Astrocyte (in vitro differentiated cells and primary cell): ENCODE measurements at regions not wholly inside any gene's neighbourhood (a gene's known extent, or its start where the extent isn't known, plus 50 kb on each side); places are given as distances from the start of the nearest gene placed in this dataset.
A peak's percentile ranks its signal among the peaks of the same experiment; 100 is the strongest.

Source experiments
- DNase-seq: peaks from one replicate; pipeline ENCODE4 v3.0.0-alpha.2; 2010; ENCODE audit warnings: low read depth
- FAIRE-seq: peaks from 2 replicates; lab custom pipeline; 2011; peaks lifted over from hg19 to GRCh38; lab: Jason Lieb, UNC
- H2AFZ ChIP-seq: 2 replicates; pipeline ENCODE4 v1.6.0; 2012; ENCODE audit warnings: low read depth, low read length, inconsistent platforms
- H3K27ac ChIP-seq: 2 replicates; pipeline ENCODE4 v1.5.1; 2011; ENCODE audit warnings: low read depth, low read length, inconsistent platforms
- H3K27me3 ChIP-seq: 2 replicates; pipeline ENCODE4 v1.6.0; 2011; ENCODE audit warnings: low read length, inconsistent platforms; ENCODE audit not compliant: insufficient read depth
- H3K36me3 ChIP-seq: 2 replicates; pipeline ENCODE4 v1.5.1; 2011; ENCODE audit warnings: low read length, inconsistent platforms; ENCODE audit not compliant: insufficient read depth
- H3K4me1 ChIP-seq: 2 replicates; pipeline ENCODE4 v1.5.1; 2011; ENCODE audit warnings: low read length, inconsistent platforms; ENCODE audit not compliant: insufficient read depth
- H3K4me2 ChIP-seq: 2 replicates; pipeline ENCODE4 v1.6.0; 2012; ENCODE audit warnings: low read length, inconsistent platforms
- H3K4me3 ChIP-seq: 2 replicates; pipeline ENCODE4 v1.5.1; 2011; ENCODE audit warnings: low read depth, mild to moderate bottlenecking, low read length, inconsistent platforms; ENCODE audit not compliant: insufficient read depth
- H3K79me2 ChIP-seq: 2 replicates; pipeline ENCODE4 v1.6.0; 2012; ENCODE audit warnings: mild to moderate bottlenecking, low read length, inconsistent platforms; ENCODE audit not compliant: insufficient read depth
- H3K9ac ChIP-seq: 2 replicates; pipeline ENCODE4 v1.6.0; 2012; ENCODE audit warnings: mild to moderate bottlenecking, low read length, inconsistent platforms
- H3K9me3 ChIP-seq: 2 replicates; pipeline ENCODE4 v1.5.1; 2012; ENCODE audit warnings: low read depth, mild to moderate bottlenecking, low read length, inconsistent platforms; ENCODE audit not compliant: insufficient read depth
- H4K20me1 ChIP-seq: 2 replicates; pipeline ENCODE4 v1.6.0; 2012; ENCODE audit warnings: low read length, inconsistent platforms; ENCODE audit not compliant: insufficient read depth
- H3K27ac Mint-ChIP-seq: one replicate; pipeline ENCODE4 v1.8.0; 2021; ENCODE audit warnings: mild to moderate bottlenecking, mixed read lengths; ENCODE audit not compliant: unreplicated experiment
- H3K27me3 Mint-ChIP-seq: one replicate; pipeline ENCODE4 v1.8.0; 2021; ENCODE audit warnings: low read depth, mixed read lengths; ENCODE audit not compliant: unreplicated experiment
- H3K36me3 Mint-ChIP-seq: one replicate; pipeline ENCODE4 v1.8.0; 2021; ENCODE audit warnings: low read depth, mixed read lengths; ENCODE audit not compliant: unreplicated experiment
- H3K4me1 Mint-ChIP-seq: one replicate; pipeline ENCODE4 v1.8.0; 2021; ENCODE audit warnings: low read depth, mixed read lengths; ENCODE audit not compliant: unreplicated experiment
- H3K4me3 Mint-ChIP-seq: one replicate; pipeline ENCODE4 v1.8.0; 2021; ENCODE audit warnings: mild to moderate bottlenecking, moderate library complexity, mixed read lengths; ENCODE audit not compliant: unreplicated experiment
- H3K9me3 Mint-ChIP-seq: one replicate; pipeline ENCODE4 v1.8.0; 2021; ENCODE audit warnings: mild to moderate bottlenecking, mixed read lengths; ENCODE audit not compliant: unreplicated experiment
- CTCF ChIP-seq: IDR thresholded peaks from 2 replicates; pipeline ENCODE4 v1.5.1; 2011; ENCODE audit warnings: low read depth, mild to moderate bottlenecking, inconsistent platforms, low read length, moderate library complexity; ENCODE audit not compliant: insufficient read depth
- EZH2 ChIP-seq: IDR thresholded peaks from 2 replicates; pipeline ENCODE4 v1.6.1; 2012; ENCODE audit warnings: mild to moderate bottlenecking, low read length, inconsistent platforms; ENCODE audit not compliant: insufficient read depth

- Histone ChIP-seq H3K36me3 (no peaks in the 10 kb centered on the region), H3K4me3 (no peak overlapping the region), H3K27me3 (no peaks in the 10 kb centered on the region), H3K9me3 (no peaks in the 10 kb centered on the region), H4K20me1 (no peaks in the 10 kb centered on the region), H2AFZ (no peak overlapping the region), H3K9ac (no peak overlapping the region), H3K27ac (no peak overlapping the region), H3K79me2 (no peaks in the 10 kb centered on the region), H3K4me2 (no peak overlapping the region), H3K4me1 (no peaks in the 10 kb centered on the region)
- TF ChIP-seq EZH2 (no peak), CTCF (no peak)
- H3K27ac Mint-ChIP-seq = no peak overlapping the region
- no peak overlapping the region for H3K4me3 Mint-ChIP-seq
- H3K9me3 Mint-ChIP-seq = peaks cover 1% of the 10 kb centered on the region
- no peak for DNase-seq
- H3K36me3 Mint-ChIP-seq = no peaks in the 10 kb centered on the region
- H3K4me1 Mint-ChIP-seq = no peaks in the 10 kb centered on the region
- FAIRE-seq = peak; percentile 73
- H3K27me3 Mint-ChIP-seq = peaks cover 15% of the 10 kb centered on the region
Measured at GRCh38 chrX:140354431-140355120, 150.3 kb downstream of the SOX3 start.

GRCh38 chrX:140346729-140347128, 158.1 kb downstream of the SOX3 start:
- no peaks in the 10 kb centered on the region for H3K27me3 ChIP-seq
- H3K4me1 ChIP-seq = peaks cover 9% of the 10 kb centered on the region
- Mint-ChIP-seq H3K4me1 (peaks cover 16% of the 10 kb centered on the region), H3K36me3 (no peaks in the 10 kb centered on the region), H3K4me3 (peak overlapping the region; percentile 45), H3K9me3 (no peaks in the 10 kb centered on the region), H3K27me3 (no peaks in the 10 kb centered on the region), H3K27ac (peak overlapping the region; percentile 66)
- no peaks in the 10 kb centered on the region for H3K79me2 ChIP-seq
- H3K4me3 ChIP-seq = no peak overlapping the region
- H4K20me1 ChIP-seq = no peaks in the 10 kb centered on the region
- no peak for TF ChIP-seq CTCF
- TF ChIP-seq EZH2 = no peak
- no peak overlapping the region for H3K27ac ChIP-seq
- H2AFZ ChIP-seq = no peak overlapping the region
- no peaks in the 10 kb centered on the region for H3K36me3 ChIP-seq
- H3K4me2 ChIP-seq = peak overlapping the region; percentile 29
- DNase-seq (peak; percentile 41), FAIRE-seq (peak; percentile 59)
- H3K9ac ChIP-seq = no peak overlapping the region
- H3K9me3 ChIP-seq = no peaks in the 10 kb centered on the region

- H3K27ac Mint-ChIP-seq = no peak overlapping the region
- Histone ChIP-seq H3K9me3 (no peaks in the 10 kb centered on the region), H2AFZ (no peak overlapping the region), H3K27me3 (no peaks in the 10 kb centered on the region), H3K4me1 (peaks cover 9% of the 10 kb centered on the region), H3K4me3 (no peak overlapping the region), H4K20me1 (no peaks in the 10 kb centered on the region), H3K9ac (no peak overlapping the region), H3K27ac (no peak overlapping the region), H3K79me2 (no peaks in the 10 kb centered on the region), H3K36me3 (no peaks in the 10 kb centered on the region), H3K4me2 (no peak overlapping the region)
- H3K36me3 Mint-ChIP-seq = no peaks in the 10 kb centered on the region
- FAIRE-seq (peak; percentile 94), DNase-seq (peak; percentile 42)
- peaks cover 16% of the 10 kb centered on the region for H3K4me1 Mint-ChIP-seq
- no peaks in the 10 kb centered on the region for H3K27me3 Mint-ChIP-seq
- H3K4me3 Mint-ChIP-seq = no peak overlapping the region
- H3K9me3 Mint-ChIP-seq = no peaks in the 10 kb centered on the region
- TF ChIP-seq EZH2 (no peak), CTCF (no peak)
Measured at GRCh38 chrX:140343226-140343868, 161.5 kb downstream of the SOX3 start.
